HG02678 (cell line): ENCODE measurements at regions not wholly inside any gene's neighbourhood (a gene's known extent, or its start where the extent isn't known, plus 50 kb on each side); places are given as distances from the start of the nearest gene placed in this dataset.
"Not testable (repeated sequence)": the region's sequence is repeated elsewhere in the genome, so short reads cannot be mapped to it uniquely, and the experiment has no call there.

ENCODE experiments used
- ATAC-seq: cut with Tn5 transposase; IDR thresholded peaks from one replicate; pipeline ENCODE4 v1.9.1; 2021; ENCODE audit warnings: mild to moderate bottlenecking, moderate library complexity; ENCODE audit not compliant: unreplicated experiment

GRCh38 chr1:235059221-235059620 is 69.4 kb downstream of the TOMM20 start:
- ATAC-seq: no peak

- ATAC-seq: no peak
These were observed 69.9 kb downstream of the TOMM20 start for GRCh38 chr1:235058695-235059094.

- ATAC-seq: no peak
These were observed 71.0 kb downstream of the TOMM20 start for GRCh38 chr1:235057385-235058306.

GRCh38 chr1:235056937-235057336 is 71.7 kb downstream of the TOMM20 start:
- no peak for ATAC-seq

- ATAC-seq: no peak
These were observed 73.7 kb downstream of the TOMM20 start for GRCh38 chr1:235054936-235055335.

- no peak for ATAC-seq
These were observed 74.2 kb downstream of the TOMM20 start for GRCh38 chr1:235054466-235054865.

GRCh38 chr1:235052067-235053008 is 76.3 kb downstream of the TOMM20 start:
- no peak for ATAC-seq

- no peak for ATAC-seq
These were observed 77.1 kb downstream of the TOMM20 start for GRCh38 chr1:235051521-235051920.

GRCh38 chr1:235050911-235051360 is 77.7 kb downstream of the TOMM20 start:
- peak; percentile 49 for ATAC-seq

GRCh38 chr1:235049716-235050378 is 78.8 kb downstream of the TOMM20 start:
- ATAC-seq: not testable (repeated sequence)

- ATAC-seq: no peak
These were observed 79.4 kb downstream of the TOMM20 start for GRCh38 chr1:235049217-235049616.

GRCh38 chr1:235047331-235047871 is 81.2 kb downstream of the TOMM20 start:
- ATAC-seq: no peak

GRCh38 chr1:235045921-235046601 is 82.6 kb downstream of the TOMM20 start:
- no peak for ATAC-seq

GRCh38 chr1:235045034-235045690 is 83.5 kb downstream of the TOMM20 start:
- ATAC-seq: no peak

GRCh38 chr1:235043234-235043633 is 85.4 kb downstream of the TOMM20 start:
- ATAC-seq: no peak

GRCh38 chr1:235038701-235039100 is 89.9 kb downstream of the TOMM20 start:
- no peak for ATAC-seq

GRCh38 chr1:235035928-235036327 is 92.7 kb downstream of the TOMM20 start:
- ATAC-seq: no peak

GRCh38 chr1:235030919-235031596 is 97.6 kb downstream of the TOMM20 start:
- ATAC-seq: no peak

- ATAC-seq: no peak
These were observed 100.8 kb downstream of the TOMM20 start for GRCh38 chr1:235027862-235028250.
